Activated CD8-positive, alpha-beta memory T cell treated with anti-CD3 and anti-CD28 coated beads, Interleukin-2, amount 50 U/mL, for 48 hours (primary cell): ENCODE measurements at regions not wholly inside any gene's neighbourhood (a gene's known extent, or its start where the extent isn't known, plus 50 kb on each side); places are given as distances from the start of the nearest gene placed in this dataset.

Experiments used
- DNase-seq: peaks from one replicate; pipeline ENCODE4 v3.0.0-alpha.2; 2020

DNA sequence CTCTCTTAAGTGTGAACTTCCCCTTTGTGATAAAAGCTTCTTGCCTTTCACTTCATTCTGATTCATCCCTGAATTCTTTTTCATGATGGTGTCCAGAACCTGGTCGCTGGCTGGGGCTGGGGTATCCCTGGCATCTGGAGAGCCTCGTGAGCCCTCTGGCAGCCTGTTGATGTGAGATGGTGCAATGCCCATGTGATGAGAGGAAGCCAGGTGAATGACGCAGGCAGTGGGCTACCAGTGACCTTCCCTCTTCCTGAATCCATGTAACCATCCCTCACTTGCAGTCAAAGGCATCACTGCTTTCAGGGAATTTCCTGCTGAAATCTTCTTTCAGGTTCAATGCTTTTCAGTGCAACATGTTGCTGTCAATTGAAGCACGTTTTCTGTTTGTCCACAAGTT is 158.6 kb upstream of the SLC10A2 start:
- DNase-seq = no peak

DNA sequence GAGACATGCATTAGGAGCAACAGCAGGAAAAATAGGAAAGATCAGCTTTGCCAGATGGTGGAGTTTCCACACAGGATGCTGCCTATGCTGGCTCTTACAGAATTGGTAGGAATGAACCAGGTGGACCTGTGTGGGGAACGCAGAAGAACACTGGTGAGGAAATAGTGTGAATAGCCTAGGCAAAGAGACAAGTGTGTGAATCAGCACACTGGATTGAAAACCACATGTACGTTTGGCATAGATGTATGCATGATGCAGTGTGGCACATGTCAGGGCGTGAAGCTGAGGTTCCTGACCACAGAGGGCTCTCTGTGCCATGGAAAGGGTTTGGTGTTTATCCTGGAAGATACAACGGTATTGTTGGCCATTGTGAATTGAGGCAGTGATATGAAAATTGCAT is 156.5 kb upstream of the SLC10A2 start:
- DNase-seq = no peak

DNA sequence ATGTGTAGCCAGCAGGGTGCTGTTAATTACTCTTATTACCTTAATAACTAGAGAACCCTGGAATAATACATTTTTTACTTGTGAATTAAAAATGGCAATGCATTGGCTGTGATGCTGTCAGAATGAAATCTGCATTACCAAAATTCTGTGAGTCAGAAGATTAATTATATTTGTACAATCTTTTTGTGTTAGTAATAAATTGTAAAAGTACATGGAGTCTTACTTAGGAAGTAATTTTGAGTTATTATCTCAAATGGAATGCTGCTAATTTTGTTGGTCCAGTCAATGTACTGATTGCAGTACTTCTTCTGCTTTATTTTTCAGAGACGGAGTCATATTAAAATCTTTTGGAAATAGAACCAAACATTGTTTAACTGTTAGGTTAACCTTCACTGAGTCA is 152.0 kb upstream of the SLC10A2 start:
- DNase-seq = no peak

DNA sequence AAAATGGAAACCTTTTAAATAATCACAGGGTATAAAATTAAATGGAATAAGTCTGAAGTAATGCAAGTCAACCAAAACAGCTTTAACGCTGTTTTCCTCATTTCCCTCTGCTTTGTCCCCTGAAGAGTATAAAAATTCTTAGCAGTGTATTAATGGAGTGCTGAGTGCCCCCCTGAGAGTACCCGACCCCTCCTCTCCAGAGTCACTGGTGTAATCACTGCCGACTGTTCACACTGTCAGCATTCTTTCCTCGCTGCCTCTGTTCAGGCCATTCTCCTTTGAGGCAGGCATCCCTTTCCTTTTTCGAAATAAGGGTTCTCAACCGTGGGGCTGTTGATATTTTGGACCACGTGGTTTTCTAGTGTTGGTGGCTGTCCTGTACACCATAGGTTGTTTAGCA is 146.9 kb upstream of the SLC10A2 start:
- no peak for DNase-seq

DNA sequence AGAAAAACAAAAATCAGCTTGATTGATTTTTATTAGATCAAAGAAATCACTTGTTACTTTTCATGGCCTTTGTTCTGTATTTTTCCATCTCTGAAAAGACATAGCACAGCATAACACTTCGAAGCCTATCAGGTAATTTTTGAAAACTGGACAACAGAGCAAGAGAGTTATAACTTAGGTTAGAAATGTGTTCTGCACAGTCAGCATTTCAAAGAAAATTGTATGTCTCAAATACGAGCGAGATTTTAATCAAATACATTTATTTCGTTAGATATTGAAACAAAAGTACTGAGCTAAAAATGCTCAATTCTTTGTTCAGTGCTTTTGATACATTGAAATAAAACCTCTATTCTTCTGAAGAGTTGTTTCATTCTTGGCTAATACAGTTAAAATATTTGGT is 144.1 kb upstream of the SLC10A2 start:
- DNase-seq = no peak

DNA sequence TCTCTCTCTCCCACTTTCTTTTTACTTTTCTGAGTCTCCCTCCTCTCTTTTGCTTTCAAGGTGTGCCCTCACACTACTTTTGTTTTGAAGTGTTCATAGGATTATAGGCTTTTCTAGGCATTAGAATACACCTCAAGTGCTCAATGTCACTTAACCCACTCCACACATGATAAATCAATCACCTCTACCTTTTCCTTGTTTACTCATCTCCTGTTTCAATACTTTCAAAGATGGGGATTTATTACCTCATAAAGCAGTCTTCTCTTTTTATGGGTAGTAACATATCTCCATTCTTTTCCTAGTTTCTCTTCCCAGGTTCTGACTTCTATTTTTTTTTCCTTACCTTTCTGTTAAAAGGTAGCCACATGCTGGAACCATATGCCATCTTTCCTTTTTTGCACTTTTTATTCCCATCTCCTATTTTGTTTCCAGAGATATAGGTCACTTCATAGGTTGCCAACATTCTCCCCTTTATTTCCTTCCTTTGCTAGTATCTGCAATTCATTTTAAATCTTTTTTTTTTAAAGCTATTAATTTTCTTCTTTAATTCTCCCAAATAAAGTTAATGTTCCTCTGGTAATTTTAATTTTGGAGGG is 137.6 kb upstream of the SLC10A2 start:
- DNase-seq = no peak

DNA sequence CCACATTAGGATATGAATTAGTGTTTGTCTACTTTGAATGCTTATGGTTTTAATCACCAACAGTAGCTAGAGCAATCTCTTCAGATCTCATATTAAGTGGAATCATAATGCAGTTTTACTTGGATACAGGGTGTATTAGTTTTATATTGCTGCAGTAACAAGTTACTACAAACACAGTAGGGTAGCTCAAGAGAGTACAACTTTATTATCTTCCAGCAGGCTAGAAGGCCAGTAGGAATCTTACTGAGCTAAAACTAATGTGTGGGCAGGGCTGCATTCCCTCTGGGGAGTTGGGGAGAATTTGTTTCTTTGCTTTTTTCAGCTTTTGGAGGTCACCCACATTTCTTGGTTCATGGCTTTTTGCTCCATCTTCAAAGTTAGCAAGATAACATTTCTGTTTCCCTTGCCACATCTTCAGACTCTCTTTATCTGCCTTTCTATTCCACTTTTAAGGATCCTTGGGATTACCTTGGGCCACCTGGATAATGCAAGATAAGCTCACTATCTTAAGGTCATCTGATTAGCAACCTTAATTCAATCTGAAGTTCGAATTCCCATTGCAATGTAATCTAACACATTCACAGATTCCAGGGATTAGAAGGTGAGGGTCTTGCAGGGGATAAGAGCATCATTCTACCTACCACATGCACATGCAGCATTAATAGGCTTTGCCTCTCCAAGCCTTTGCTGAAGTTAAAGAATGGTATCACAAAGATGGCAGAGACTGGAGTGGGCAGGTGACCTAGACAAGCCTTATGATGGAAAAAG is 134.1 kb upstream of the SLC10A2 start:
- no peak for DNase-seq

DNA sequence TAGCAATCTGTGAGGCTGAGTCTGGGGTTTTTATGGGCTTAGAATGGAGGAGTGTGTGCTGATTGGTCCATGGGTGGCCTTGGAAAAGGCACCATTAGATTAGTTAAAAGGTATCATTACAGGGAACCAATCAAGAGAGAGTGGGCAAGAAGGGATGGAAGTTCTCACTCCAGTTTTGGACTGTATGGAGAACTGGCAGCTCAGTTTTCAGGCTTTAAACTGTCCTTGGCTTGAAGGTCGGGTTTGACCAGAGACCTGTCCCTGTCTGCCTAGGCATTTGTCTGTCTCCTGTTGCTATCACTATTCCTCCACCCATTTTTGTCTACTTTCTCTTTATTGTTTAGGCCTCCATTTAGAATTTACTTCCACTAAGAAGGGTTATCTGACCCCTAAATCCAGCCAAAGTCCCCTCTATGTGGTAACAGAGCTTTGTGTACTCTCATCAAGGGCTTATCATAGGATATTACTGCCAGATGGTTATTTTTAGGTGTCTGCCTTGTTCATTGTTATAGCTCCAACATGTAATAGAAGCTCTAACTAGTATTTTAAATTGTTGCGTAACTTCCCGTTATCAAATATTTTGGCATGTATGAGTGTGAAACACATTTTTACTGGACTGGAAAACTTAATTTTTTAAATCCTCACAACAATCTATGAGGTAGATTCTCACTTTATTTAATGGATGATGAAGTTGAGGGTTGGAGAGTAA is 133.3 kb upstream of the SLC10A2 start:
- no peak for DNase-seq

DNA sequence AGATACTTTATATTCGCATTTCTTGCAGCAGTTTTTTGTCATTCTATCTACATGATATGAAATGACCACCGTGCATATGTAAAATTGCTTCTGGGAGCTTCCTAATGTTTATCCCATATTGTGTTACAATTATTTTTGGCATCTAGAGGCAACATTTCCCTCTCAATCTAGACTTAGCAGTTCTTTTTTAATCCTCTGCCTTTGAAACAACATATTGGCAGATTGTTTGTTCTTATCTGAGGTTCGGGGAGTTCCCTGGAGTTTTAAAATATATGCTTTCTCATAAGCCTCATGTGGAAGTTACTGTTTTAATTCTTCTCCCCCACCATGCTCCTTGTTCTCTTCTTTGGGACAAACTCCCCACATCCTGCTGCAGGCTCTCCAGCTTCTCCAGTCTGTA is 130.1 kb upstream of the SLC10A2 start:
- no peak for DNase-seq

DNA sequence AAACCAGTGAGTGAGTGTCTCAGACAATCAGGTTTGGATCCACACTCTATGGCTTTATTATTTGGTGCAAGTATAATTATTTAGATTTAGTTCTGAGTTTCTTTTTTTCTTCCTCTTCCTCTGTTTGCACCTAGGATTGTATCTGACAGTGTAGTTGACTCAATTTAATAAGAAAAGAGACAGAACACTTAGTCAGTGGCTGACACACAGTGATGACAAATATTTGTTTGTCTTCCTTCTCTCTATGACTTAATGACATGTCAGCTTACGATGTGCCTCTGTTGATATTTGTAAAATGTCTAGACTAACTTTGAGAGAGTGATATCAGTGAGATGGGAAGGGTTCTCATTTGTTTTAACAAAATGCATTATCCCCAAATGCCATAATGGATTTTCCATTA is 129.5 kb upstream of the SLC10A2 start:
- DNase-seq = no peak

DNA sequence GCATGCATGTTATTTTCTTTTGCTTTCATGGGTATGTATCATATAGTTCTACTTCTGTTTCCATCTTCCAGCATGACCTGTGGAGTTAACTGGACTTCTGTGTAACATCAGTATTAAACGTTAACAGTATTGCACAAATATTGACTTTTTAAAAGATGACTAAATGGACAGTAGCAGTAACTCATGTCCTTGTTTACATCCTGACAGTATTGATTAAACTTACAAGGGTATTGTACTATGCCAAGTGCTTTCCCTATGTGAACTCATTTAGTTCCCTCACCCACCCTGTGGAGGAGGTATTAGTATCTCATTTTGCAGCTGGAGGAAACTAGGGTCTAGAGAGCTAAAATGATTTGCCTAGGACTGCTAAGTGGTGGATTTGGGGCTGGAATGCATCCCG is 128.7 kb upstream of the SLC10A2 start:
- DNase-seq = no peak

DNA sequence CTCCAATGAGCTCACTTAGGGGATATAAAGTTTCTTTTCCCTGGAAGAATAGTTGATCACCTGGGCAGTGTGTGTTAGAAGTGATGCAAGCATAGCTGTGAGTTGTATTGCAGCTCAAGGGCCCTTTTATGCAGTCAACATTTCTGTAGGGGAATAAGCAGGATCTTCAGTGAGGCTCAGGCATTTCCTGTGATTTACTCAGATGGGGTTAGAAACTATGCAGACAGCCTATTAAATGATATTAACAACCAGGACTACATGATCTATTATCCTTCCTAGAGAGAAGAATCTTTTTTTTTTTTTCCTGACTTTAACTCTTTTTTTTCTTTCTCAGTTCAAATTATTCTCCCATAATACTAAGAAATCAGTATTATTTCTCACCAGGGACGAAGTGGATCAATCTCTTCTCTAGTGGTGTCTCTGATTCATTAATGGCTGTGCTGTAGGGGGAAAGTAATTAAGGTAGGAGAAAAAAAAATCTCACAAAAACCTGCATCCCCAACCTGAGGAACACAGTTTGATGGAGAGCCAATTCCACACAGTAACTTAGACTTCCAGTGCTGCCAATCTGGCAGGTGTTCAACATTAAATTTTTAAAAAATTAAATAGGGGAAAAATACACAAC is 126.4 kb upstream of the SLC10A2 start:
- DNase-seq = no peak

DNA sequence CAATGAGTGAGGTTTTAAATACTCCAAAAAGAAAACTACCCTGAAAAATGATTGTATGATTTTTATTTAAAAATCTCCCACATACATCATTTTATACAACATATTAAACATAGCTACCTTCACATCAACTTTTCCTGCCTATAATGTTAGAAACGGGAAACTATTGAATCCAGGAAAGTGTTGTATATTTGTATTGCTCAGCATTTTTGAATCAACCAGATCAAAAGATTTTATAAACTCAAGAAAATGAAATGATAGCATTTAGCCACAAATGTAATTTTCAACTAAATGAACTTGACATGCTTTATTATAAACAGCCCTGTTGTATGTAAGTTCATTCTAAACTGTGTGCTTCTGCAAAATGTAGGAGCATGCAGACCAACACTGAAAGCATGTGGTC is 124.6 kb upstream of the SLC10A2 start:
- DNase-seq = no peak

DNA sequence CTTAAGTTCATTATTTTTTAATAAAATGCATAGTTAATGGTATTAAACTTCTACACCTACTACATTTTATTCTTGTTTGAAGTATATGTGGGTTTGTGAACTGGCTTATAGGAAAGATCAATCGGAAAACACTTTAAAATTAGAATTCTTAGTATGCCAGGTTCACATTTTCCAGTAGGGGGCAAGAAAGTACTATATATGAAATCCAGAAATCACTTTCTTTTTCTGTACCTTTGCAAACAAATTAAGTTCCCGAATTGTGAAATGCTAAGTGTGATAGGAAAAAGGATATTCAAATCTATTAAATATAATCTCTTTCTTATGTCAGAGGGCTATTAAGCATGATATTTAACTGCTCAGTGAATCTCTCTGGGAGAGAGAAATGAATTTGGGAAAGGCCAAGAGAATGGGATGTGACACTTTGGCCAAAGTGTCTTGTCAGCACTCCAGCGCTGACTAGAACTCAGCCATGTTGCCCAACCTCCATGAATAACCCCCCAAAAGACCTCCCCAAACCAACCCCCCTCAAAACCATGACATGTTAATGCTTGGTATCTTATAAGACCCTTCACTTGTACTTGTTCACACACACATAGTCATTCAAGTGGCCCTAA is 122.6 kb upstream of the SLC10A2 start:
- DNase-seq = no peak

DNA sequence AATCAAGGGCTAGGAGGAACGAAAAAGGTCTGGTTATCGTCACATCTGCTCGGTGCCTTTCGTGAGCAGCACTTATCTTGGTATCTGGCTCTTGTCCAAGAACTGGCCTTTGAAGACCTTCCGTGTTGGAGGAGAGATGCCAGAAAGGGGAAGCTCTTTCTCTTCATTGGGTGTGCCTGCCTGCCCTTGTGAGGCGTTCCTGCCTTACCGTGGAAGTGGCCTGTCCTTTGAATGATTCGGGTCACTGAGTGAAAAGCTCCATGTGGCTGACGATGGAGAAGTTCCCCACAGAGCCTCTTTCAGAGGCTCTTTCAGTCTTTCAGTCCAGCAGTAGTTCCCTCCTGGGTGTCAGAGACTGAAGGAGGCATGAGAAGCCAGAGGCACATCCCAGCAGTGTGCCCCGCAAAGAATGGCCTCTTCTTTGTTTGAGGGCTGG is 121.5 kb upstream of the SLC10A2 start:
- DNase-seq = no peak

DNA sequence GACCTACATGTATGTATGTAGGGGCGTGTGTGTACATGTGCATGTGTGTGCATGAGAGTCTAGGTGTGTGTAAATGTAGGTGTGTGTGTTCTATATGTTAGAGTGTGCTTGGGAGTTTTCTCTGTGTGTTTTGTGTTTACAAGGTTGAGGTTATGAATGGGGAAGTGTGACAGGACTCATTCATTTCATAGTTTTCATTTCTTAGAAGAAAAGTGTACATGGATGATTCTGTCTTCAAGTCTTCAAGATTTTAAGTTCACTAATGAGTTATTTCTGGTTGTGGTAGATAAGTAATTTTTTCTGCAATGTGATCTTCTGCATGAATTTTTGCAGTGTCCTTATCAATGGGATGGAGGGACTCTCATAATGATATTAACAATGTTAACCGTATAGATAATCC is 118.2 kb upstream of the SLC10A2 start:
- DNase-seq = no peak

DNA sequence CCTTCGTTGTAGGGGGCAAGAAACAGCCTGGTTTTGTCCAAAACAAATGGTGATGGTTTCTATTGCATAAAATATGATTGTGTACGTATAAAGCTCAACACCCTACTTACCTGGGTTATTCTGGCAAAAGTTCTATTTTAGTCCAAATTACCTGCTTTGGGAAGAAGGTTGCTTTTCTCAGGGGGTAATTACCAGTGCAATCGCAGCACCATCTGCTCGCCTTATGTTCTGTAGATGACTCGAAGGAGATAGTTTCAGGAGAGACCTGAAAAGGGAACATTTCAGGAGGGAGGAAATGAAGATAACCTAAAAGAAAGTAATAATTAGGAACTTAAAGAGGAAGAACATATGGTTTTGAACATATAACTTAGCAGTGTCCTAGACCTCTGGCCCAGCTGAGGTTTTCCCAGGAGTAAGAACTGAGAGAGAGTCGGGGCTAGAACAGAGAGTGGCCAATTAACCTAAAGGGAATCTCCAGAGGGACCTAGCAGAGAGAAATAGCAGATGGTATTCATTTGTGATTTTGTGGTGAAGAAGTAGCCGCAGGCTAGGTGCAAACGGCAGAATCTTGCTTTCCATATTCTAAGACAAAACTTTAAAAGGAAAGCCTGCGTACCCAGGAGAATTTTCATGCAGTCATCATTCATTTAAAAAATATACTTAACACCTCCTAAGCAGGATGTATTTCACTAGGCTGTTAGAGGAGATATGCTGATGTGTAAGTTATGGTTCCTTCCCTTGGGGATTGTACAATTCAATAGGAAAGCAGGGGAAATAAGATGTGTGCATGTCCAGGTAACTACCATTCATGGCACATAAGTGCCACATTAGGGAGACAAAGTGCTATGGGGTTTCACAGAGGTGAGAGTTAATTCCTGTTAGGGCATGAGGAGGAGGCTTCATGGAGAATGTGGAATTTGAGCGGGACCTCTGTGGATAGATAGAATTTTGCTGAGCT is 113.0 kb upstream of the SLC10A2 start:
- DNase-seq = no peak

DNA sequence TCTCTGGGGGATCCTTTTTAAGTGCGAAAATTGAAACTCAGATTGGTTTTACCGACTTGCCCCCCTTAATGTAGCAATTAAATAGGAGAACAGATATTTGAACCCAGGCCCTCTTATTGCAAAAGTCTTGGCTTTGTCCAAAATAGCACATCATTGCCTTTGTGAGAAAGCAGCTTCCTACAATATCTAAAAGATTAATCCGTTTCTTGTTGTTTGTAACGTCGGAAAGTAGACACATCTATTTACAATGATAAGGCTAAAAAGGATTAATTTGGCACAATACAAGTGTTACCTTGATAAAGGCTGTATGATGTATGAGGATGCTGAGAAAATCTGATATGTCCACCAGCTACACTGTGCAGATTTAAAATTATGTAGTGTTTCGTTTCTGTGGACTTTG is 108.7 kb upstream of the SLC10A2 start:
- no peak for DNase-seq

DNA sequence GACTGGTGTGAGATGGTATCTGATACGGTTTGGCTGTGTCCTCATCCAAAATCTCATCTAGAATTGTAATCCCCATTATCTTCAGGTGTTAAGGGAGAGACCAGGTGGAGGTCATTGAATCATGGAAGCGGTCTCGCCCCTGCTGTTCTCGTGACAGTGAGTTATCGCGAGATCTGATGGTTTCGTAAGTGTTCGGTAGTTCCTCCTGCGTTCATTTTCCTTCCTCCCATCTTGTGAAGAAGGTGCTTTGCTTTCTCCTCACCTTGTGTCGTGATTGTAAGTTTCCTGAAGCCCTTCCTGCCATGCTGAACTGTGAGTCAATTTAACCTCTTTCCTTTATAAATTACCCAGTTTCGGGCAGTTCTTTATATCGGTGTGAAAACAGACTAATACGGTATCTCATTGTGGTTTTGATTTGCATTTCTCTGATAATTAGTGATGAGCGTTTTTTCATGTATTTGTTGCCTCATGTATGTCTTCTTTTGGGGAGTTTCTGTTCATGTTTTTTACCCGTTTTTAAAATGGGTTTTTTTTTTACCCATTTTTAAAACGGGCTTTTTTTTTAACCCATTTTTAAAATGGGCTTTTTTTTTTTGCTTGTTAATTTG is 102.8 kb upstream of the SLC10A2 start:
- DNase-seq = no peak

DNA sequence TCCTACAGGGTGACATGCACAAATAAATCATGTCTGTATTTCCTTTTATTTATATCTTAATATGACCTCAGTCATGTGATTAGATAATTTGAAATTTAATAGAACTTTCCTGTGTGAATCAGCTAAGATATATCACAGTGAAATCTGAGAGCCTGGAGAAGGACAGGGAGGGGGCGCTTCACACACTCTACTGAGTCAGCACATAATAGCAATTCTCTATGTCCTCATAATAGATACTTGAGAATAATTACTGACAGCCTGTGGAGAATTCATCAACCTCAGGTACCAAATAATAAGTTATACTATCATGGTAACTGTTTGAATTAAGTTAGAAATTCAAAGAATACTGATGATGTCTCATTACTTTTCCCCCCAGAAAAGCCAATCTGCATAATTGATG is 98.0 kb upstream of the SLC10A2 start:
- no peak for DNase-seq

DNA sequence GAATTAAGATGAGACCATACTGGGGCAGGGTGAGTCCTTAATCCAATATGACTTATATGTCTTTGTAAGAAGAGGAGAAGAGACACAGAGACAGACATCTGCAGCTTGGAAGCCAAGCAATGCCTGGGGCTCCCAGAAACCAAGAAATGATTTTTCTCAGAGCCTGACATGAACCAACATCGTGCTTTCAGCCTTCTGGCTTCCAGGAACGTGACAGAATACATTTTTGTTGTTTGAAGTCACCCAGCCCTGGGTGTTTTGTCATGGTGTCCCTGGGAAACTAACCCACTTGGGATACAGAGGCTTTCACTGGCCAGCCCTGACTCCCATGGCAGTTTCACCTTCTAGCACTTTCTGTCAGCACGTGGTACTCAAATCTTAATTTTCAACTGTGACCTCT is 95.3 kb upstream of the SLC10A2 start:
- DNase-seq = no peak
